ENCODE measurements at regions not wholly inside any gene's neighbourhood (a gene's known extent, or its start where the extent isn't known, plus 50 kb on each side); places are given as distances from the start of the nearest gene placed in this dataset.

DNA sequence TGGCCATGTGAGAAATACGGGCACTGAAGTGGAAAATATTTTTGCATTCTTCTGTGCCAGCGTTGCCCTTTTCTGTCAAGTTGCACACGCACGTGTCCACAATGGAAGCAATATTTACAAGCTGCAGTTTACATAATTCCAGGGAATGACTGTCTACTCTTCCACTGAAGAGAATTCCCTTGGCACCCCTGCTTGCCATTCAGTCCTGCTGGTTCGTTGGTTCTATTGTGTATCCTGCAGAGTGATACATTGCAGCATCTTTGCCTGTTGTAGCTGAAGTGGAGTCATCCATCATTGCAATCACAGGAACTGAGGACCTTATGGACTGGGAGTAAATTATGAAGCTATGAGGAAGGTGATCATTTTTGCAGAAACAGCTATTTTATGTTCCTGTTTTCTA is 759.4 kb downstream of the ROBO2 start:
- in situ Hi-C loops (cut with HindIII; ENCODE audit: low pct_unique_long_range_greater_than_20kb, low sequenced_read_pairs) = no loop called here
- TF ChIP-seq JUND (IDR thresholded peaks at IDR 0.05; ENCODE audit: low read depth) = no peak
- no peak for DNase-seq (ENCODE audit: low read depth in 1 of 2, low spot score in 1 of 2)

DNA sequence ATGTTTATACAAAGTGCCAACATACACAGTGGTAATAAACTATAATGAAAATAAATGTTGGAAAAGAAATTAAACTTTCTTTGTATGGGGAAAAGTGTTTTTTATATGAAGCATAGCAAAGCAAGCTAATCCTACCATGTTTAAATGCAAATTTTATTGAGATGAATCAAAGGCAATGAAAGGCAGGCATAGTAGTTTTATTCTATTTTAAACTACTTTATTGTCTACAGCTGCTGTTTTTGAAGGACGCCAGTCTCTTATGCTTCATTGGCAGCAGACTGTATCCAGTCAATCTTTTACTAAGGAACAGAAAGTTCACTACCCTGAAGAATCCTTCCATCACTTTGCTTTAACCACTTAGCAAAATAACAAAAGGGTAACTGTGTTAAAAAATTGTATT is 761.0 kb downstream of the ROBO2 start:
- DNase-seq (ENCODE audit: low read depth in 1 of 2, low spot score in 1 of 2) = no peak
- in situ Hi-C loops (cut with HindIII; ENCODE audit: low pct_unique_long_range_greater_than_20kb, low sequenced_read_pairs) = no loop called here
- TF ChIP-seq JUND (IDR thresholded peaks at IDR 0.05; ENCODE audit: low read depth) = no peak

DNA sequence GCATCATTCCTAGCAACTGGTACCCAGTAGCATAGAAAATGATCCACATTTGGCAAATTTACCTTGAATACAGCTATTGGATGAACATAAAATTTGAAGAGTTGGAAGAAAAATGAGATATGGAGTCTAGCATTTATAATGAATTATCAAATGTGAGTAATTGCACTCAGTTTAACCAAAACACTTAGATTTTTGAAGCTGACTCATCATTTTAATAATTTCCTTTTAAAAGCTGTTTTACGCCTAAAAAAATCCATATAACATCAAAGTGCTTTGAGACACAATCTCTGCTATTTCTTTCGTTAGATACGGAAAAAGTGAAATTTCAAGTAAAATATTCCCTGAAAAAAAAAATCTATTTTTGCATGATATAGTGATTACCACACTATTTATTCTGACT is 767.4 kb downstream of the ROBO2 start:
- TF ChIP-seq JUND (IDR thresholded peaks at IDR 0.05; ENCODE audit: low read depth) = no peak
- in situ Hi-C loops (cut with HindIII; ENCODE audit: low pct_unique_long_range_greater_than_20kb, low sequenced_read_pairs) = no loop called here
- no peak for DNase-seq (ENCODE audit: low read depth in 1 of 2, low spot score in 1 of 2)

DNA sequence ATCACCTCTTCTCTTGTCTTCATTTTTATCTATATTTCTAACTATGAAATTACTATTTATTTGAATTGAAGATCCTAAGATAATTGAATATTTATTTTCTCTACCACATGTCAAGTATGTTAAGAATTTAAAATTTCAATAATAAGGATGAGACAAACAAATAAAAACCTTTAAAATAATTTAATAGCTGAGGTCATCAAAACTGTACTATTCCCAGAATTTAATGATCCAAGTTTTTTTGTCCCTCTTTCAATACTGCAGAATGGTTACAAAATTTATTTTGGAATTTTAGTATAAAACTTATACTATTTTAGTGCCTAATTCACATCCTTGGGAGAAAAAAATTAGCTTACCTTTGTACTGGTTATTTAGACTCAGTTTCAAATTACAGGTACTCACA is 774.9 kb downstream of the ROBO2 start:
- no peak for TF ChIP-seq JUND (IDR thresholded peaks at IDR 0.05; ENCODE audit: low read depth)
- no peak for DNase-seq (ENCODE audit: low read depth in 1 of 2, low spot score in 1 of 2)
- in situ Hi-C loops (cut with HindIII; ENCODE audit: low pct_unique_long_range_greater_than_20kb, low sequenced_read_pairs) = no loop called here

DNA sequence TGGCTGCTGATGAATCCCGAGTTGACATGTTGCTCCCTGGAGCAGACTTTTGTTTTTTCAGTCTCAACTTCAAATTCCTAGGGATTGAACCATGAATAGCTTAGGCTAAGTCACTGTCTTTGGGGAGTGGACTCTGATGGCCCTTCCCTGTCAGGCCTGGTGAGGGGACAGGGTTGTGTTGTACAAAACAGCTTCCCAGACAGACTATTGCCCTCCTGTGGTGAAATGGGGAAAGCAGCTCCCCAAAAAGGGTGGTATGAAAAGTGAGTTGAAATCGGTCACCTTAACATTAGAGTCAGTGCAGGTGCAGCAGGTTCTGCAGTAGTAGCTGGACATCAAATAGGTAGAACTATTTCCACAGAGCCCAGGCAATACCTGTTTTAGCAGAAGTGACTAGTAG is 775.6 kb downstream of the ROBO2 start:
- no peak for TF ChIP-seq JUND (IDR thresholded peaks at IDR 0.05; ENCODE audit: low read depth)
- peak in 1 of 2 experiments; percentile 59 for DNase-seq (ENCODE audit: low read depth in 1 of 2, low spot score in 1 of 2)
- in situ Hi-C loops (cut with HindIII; ENCODE audit: low pct_unique_long_range_greater_than_20kb, low sequenced_read_pairs) = no loop called here

DNA sequence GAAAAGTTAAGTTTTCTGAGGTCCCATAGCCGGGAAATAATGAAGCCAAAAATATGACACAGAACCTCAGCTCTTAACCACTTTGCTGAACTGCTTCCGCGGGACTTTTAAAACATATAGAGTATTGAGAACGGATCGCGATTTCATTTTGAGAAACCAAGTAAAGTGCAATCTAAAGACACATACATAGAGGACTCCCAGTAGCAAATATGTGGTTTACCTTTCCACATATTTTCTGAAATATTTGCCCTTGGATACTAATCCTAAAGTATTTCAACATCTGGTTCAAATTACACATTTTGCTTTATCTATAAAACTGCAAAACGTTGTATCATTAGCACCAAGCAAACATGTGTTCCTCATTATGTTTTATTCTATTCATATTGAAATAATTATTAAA is 776.5 kb downstream of the ROBO2 start:
- in situ Hi-C loops (cut with HindIII; ENCODE audit: low pct_unique_long_range_greater_than_20kb, low sequenced_read_pairs) = no loop called here
- TF ChIP-seq JUND (IDR thresholded peaks at IDR 0.05; ENCODE audit: low read depth) = no peak
- no peak for DNase-seq (ENCODE audit: low read depth in 1 of 2, low spot score in 1 of 2)

DNA sequence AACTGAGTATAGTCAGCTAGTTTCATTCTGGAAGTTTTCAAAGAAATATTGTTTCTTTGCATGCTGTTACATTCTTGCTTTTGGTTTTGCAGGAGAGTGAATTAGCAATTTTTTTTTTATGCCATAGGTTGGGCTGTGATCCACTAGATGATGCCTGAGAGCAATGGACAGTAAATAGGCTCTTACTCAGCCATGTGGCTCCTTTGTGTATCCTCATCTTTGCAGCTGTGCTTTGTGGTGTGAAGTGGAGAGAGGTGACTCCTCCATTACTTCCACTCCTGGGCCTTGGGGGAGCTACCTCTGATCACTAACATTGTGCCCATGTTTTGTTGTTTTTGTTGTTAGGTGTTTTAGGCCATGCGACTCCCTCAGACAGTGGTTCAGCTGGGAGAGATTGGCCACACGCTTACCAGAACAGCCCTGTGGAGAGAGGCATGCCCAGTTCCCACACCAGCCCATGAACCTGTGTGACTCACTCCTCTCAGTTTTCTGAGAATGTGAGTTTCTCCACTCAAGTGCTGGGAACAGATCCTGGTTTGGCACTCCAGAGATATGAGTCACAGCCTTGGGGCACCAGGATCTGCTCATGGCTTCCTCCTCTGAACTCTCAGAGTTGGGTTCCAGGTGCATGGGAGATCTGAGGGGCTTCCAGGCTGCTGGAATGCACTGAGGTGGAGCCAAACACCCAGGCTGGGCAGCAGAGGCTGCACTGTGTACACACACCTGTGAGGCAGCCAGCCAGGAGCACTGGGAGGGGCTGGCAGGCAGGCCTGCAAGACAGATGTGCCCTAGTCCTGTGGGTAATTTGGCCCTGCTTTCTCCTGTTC is 785.3 kb downstream of the ROBO2 start:
- in situ Hi-C loops (cut with HindIII; ENCODE audit: low pct_unique_long_range_greater_than_20kb, low sequenced_read_pairs) = no loop called here
- peak in 1 of 2 experiments; percentile 84 for DNase-seq (ENCODE audit: low read depth in 1 of 2, low spot score in 1 of 2)
- no peak for TF ChIP-seq JUND (IDR thresholded peaks at IDR 0.05; ENCODE audit: low read depth)

DNA sequence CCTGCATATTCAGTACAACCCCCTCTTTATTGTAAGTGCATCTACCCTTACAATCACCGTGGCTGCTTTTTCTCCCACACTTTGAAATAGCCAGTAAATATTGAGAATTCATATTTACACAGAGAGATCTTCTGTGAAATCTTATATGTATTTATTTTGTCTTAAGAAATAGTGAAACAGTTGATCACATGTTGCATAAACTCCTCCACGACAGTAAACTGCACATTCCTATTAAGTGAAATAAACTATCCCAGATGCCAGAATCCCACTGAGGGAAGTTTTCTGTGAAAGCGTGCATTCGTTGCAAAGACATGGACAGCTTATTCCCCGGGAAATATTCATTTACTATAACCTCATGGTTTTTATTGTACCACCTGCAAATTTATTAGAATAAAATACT is 796.0 kb downstream of the ROBO2 start:
- TF ChIP-seq JUND (IDR thresholded peaks at IDR 0.05; ENCODE audit: low read depth) = peak; percentile 79
- in situ Hi-C loops (cut with HindIII; ENCODE audit: low pct_unique_long_range_greater_than_20kb, low sequenced_read_pairs) = no loop called here
- peak in 1 of 2 experiments; percentile 75 for DNase-seq (ENCODE audit: low read depth in 1 of 2, low spot score in 1 of 2)

DNA sequence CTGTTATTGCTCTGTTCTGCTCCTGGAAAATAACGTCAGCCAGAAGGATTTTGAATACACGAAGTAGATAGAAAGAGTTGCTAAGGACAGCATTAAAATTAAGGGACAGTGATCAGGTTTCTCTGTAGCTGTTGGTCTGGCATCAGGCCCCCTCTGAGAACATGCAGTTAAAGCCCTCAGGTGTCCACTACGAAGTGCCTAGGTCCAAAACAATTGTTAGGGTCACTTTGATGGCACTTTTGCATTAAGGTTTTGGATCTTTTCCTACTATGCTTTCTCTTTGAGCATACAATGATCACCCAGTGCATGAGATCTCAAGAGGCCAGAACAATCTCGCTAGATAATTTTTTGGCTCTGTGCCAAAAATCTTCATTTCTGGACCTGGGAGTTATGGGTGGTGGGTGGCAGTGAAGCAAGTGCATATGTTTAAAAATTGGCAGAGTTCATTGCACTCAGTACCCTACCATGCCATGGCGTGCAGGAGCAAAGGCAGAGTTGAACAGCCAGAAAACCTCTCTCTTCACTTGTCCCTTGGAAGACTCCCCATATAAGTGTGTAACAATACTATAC is 797.6 kb downstream of the ROBO2 start:
- no peak for DNase-seq (ENCODE audit: low read depth in 1 of 2, low spot score in 1 of 2)
- in situ Hi-C loops (cut with HindIII; ENCODE audit: low pct_unique_long_range_greater_than_20kb, low sequenced_read_pairs) = no loop called here
- TF ChIP-seq JUND (IDR thresholded peaks at IDR 0.05; ENCODE audit: low read depth) = no peak

DNA sequence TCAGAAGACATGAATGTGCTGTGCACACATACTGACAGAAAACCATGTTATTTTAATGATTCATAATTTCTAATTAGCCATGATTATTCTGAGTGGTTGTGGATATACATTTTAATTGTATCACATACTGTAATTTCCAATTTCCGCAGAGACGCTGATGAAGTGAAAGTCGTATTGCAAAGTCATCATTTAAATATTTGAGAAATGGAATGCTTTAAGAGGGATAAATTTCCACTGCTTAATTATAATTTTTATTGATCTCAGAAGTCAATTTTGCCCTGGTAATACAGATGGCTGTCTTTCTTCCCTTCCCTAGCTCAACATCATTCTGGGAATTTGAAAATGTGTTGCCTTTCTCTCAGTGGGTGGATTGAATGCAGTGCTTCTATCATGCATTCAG is 819.3 kb downstream of the ROBO2 start:
- no peak for TF ChIP-seq JUND (IDR thresholded peaks at IDR 0.05; ENCODE audit: low read depth)
- in situ Hi-C loops (cut with HindIII; ENCODE audit: low pct_unique_long_range_greater_than_20kb, low sequenced_read_pairs) = no loop called here
- no peak for DNase-seq (ENCODE audit: low read depth in 1 of 2, low spot score in 1 of 2)

DNA sequence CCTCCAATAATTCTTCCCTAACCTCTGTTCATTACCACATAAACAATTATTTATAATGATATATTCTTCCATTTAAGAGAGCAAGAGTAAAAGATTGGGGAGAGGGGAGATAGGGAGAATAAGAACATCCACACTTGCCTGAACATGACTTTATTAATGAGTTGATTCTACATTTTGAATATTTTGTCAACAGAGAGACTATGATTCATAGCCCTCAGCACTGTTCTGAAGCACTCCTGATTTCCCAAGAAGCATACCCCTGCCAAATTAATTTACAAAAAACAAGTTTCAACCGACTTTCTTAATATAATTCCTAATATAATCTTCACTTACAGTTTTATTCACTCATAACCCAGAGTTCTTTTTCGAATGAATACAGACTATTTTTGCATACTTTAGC is 828.8 kb downstream of the ROBO2 start:
- no peak for DNase-seq (ENCODE audit: low read depth in 1 of 2, low spot score in 1 of 2)
- TF ChIP-seq JUND (IDR thresholded peaks at IDR 0.05; ENCODE audit: low read depth) = no peak
- in situ Hi-C loops (cut with HindIII; ENCODE audit: low pct_unique_long_range_greater_than_20kb, low sequenced_read_pairs) = no loop called here

DNA sequence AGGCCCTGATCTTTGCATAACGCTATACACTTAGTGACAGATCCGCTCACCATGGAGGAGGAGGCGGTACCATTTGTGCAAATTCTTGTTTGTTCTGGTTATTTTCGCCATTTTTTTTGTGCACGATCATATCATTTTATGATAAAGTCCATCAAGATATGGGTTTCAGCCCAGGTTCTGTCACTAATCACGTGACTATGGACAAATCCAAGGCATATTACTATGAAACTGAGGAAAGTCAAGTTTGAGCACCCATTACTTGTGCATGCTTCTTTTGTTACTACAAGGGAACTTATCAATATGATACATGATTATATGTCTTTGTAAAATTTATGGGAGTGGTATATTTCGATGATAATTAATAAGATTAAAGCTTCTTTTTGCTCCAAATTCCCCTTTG is 829.5 kb downstream of the ROBO2 start:
- TF ChIP-seq JUND (IDR thresholded peaks at IDR 0.05; ENCODE audit: low read depth) = no peak
- in situ Hi-C loops (cut with HindIII; ENCODE audit: low pct_unique_long_range_greater_than_20kb, low sequenced_read_pairs) = no loop called here
- no peak for DNase-seq (ENCODE audit: low read depth in 1 of 2, low spot score in 1 of 2)

DNA sequence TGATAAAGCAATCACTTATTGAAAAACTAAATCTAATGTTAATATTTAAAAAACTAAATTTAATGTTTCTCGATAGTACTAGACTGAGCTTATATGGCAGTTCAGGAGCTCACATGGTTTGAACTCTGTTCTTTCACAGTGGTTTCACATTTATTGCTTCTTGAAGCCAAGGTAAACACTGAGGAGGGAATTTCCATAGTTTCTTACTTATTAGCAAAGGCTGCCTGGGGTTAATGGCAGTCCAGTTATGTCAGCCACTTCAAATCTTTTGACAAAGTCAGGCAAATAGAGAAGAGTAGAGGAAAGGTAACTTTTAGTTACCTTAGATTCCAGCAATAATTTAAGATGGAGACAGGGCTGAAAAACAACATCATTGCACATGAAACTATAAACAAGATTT is 831.5 kb downstream of the ROBO2 start:
- DNase-seq (ENCODE audit: low read depth in 1 of 2, low spot score in 1 of 2) = no peak
- no peak for TF ChIP-seq JUND (IDR thresholded peaks at IDR 0.05; ENCODE audit: low read depth)
- in situ Hi-C loops (cut with HindIII; ENCODE audit: low pct_unique_long_range_greater_than_20kb, low sequenced_read_pairs) = no loop called here

DNA sequence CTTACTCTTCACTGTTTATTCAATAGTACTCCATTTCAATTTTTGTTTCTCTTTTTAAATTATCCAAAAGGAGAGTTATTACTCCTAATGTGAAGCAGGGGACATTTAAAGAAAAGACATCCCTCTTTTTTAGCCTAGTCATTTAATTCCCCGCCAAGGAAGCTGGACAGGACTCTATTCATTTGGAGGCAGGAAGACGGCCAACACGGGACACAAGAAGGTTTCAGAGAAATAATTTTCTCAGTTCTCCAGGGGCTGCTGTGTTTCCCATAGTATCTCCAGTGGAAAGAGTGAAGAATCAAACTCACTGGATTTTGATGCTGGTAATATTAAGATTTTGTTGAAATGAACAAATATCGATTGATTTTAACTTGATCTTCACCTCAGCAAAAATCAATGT is 833.7 kb downstream of the ROBO2 start:
- no peak for DNase-seq (ENCODE audit: low read depth in 1 of 2, low spot score in 1 of 2)
- no peak for TF ChIP-seq JUND (IDR thresholded peaks at IDR 0.05; ENCODE audit: low read depth)
- in situ Hi-C loops (cut with HindIII; ENCODE audit: low pct_unique_long_range_greater_than_20kb, low sequenced_read_pairs) = no loop called here
